SIG-M5 treated with dmso at 0.1 percent for 504 hours (cell line): ENCODE measurements at regions not wholly inside any gene's neighbourhood (a gene's known extent, or its start where the extent isn't known, plus 50 kb on each side); places are given as distances from the start of the nearest gene placed in this dataset.
"Not testable (repeated sequence)": the region's sequence is repeated elsewhere in the genome, so short reads cannot be mapped to it uniquely, and the experiment has no call there.

Experiments used
- DNase-seq: peaks from one replicate; lab custom pipeline; 2025; ENCODE audit not compliant: unreplicated experiment; lab: John Stamatoyannopoulos, UW

GRCh38 chr3:192968901-192969300 is 51.2 kb upstream of the MB21D2 start:
- not testable (repeated sequence) for DNase-seq

- DNase-seq: no peak
These were observed 63.0 kb upstream of the MB21D2 start for GRCh38 chr3:192980632-192981031.

DNA sequence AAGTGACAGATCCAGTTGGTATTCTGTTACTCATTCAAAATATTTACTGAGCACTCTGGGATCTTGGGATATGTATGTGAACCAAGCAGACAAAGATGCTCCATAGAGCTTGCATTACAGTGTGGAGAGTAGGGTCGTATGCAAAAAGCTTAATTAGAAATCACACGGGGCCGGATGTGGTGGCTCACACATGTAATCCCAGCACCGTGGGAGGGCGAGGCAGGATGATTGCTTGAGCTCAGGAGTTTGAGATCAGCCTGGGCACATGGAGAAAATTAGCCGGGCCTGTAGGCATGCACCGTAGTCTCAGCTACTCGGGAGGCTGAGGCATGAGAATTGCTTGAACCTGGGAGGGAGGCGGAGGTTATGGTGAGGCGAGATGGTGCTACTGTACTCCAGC is 68.7 kb upstream of the MB21D2 start:
- DNase-seq: no peak

GRCh38 chr3:192991356-192991755 is 73.7 kb upstream of the MB21D2 start:
- DNase-seq: no peak

- DNase-seq: no peak
These were observed 74.7 kb upstream of the MB21D2 start for GRCh38 chr3:192992361-192992760.

DNA sequence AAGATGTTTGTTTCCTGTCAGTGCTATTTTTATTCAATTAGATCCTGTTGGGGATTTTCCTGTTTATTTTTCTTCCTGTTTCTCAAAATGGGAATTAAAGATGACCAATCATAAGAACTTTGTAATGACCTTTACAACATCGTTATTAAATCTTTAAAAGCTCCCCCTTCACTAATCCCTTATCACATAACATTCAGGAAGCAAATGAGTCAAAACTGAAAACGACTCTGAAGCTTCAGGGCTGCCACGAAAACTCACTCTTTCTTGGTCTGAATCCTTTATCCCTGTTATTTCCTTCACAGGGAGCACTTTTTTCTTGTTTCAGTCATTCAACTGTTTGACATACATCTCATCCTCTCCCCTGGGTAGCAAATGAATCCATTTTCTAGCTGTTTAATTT is 75.8 kb upstream of the MB21D2 start:
- DNase-seq: no peak

DNA sequence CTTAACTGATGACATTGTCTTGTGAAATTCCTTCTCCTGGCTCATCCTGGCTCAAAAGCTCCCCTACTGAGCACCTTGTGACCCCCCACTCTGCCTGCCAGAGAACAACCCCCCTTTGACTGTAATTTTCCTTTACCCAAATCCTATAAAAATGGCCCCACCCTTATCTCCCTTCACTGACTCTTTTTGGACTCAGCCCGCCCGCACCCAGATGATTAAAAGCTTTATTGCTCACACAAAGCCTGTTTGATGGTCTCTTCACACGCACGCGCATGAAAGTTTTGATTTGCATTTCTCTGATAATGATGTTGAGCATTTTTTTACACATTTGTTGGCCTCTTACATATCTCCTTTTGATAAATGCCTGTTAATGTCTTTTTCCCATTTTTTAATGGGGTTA is 83.5 kb upstream of the MB21D2 start:
- DNase-seq: not testable (repeated sequence)

DNA sequence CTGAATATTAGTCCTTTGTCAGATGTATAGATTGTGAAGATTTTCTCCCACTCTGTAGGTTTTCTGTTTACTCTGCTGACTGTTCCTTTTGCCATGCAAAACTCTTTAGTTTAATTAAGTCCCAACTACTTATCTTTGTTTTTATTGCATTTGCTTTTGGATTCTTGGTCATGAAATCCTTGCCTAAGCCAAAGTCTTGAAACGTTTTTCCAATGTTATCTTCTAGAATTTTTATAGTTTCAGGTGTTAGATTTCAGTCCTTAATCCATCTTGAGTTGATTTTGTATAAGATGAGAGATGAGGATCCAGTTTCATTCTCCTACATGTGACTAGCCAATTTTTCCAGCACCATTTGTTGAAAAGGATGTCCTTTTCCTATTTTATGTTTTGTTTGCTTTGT is 86.0 kb upstream of the MB21D2 start:
- DNase-seq: not testable (repeated sequence)

GRCh38 chr3:193008654-193009053 is 91.0 kb upstream of the MB21D2 start:
- no peak for DNase-seq

GRCh38 chr3:193010191-193010590 is 92.5 kb upstream of the MB21D2 start:
- DNase-seq: no peak

GRCh38 chr3:193011958-193012357 is 94.3 kb upstream of the MB21D2 start:
- no peak for DNase-seq

DNA sequence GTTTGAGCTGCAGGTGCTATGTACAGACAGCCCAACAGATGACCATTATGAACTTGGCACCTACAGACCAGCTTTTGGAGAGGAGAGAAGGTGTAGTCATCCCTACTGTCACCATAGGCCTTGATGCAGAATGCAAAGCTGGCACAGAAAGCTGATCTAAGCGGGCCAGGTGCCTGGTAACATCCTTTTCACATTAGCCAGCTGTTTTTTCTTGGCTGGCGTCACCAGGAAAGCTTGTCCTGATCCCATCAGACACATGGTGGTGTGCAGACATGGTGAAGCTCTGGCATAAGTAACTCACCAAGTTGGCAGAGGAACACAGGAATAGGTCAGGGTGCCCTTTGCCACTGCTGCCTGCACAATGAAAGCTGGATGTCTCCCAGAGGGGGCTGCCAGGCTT is 97.2 kb upstream of the MB21D2 start:
- DNase-seq: no peak

DNA sequence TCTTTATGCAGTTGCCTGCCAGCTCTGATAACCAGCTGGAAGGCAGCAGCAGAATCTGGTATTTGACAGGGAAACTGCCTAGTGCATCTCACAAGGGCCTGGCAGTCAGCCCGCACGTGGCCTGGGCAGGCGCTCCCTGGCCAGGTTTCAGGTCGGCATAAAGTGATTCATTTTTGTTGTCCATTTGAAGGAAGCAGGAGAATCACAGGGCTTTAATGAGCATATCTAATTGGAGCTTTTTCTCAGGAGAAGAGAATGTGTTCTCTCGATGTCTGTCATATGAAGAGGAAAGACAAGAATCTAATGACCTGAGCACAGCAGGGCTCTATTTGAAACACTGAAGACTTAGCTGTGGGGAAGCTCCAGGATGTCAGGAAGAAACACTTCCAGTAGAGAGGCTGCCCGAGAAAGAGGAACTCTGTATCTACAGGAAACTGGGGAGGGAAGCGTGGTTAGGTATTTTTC is 98.8 kb upstream of the MB21D2 start:
- no peak for DNase-seq

- DNase-seq: no peak
These were observed 103.9 kb upstream of the MB21D2 start for GRCh38 chr3:193021506-193022010.

DNA sequence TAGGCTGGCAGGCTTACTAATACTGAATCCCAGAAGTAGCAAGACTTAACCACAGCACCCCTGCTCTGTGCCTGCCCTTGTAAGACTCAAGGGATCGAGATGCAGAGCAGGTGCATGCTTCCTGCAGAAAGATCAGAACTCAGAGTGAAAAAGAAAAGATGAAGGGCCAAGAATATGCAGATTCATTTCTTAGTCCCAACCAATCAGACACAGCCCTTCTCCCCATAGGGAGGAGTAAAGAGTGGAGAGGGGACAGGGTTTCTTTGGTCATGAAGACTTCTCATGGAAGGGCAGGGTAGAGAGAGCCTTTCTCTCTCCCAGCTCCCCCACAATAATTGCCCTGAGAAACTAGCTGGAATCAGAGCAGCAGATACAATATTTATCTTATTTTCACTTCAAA is 105.6 kb upstream of the MB21D2 start:
- DNase-seq: no peak

DNA sequence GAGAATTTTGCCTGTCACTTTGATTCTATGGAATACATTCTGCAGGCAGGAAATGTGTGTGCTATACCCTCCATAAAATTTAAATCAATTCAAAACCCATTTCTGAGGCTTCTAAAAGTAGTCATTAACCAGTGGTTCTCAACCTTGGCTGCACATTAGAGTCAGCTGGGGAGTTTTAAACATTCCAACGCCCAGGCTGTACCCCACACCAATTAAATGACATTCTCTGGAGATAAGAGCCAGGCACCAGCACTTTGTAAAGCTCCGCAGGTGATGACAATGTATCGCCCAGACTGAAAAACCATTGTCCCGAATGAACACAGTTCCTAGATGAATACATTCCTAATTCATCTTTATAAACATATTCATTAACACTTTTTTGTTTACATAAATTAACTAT is 110.6 kb upstream of the MB21D2 start:
- DNase-seq: no peak

DNA sequence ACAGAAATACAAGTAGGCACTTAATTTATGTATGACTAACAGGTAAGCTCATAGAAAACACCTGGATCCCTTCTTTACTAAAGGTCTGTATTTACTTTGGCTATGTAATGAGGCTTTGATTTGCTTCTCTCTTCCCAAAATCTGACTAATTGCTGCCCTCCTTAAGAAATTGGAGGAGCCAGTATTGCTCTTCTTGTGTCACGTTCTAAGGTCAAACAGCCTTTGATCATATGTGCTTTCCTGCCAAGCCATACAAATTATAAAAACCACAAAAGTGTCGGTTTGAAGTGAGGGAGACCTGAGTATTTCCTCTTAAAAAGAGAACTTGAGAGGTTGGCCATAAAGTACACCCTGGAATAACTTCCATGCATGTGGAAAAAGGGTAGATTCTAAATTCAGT is 112.1 kb upstream of the MB21D2 start:
- no peak for DNase-seq

- no peak for DNase-seq
These were observed 112.6 kb upstream of the MB21D2 start for GRCh38 chr3:193030276-193030675.

DNA sequence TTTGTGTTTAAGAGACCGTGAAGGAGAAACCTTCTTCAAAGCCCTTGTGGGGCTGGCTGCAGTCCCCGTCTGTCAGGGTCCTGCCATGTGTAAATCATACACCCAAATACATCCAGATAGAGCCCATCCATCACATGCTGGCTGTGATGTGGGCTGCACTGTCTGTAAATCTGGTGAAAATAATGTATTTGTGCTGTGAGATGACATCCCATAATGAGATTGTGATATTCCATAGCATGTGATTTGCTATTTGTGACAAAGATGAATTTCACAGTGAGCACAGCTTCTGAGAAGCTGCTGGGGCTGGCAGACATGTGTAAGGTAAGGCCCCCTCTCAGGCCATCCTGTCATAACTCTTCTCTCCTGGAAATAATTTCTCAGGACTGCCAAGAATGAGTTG is 114.3 kb upstream of the MB21D2 start:
- no peak for DNase-seq

DNA sequence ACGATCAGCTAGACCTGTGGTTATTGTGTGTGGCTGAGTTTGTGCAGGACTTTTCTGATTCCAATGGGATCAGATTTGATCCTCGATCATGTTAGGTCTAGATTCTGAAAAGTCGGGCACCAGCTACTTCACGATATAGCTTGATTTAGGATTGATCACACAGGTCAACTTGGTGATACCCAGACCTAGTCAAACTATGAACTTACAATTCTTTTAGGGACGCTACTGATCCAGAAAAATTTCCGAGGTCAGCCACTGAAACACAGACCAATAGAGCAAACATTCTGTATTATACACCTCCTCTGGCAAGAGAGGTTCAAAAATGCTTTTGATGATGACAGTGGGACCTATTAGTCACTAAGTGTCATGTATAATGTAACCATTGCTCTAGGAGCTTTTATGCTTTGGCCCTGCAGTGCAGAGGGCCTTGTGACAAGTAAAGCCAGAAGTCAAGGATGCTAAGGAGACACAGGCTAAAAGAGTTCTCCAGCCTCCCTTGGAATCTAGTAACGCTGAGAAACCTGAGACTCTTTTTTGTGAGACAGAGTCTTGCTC is 115.6 kb upstream of the MB21D2 start:
- no peak for DNase-seq

DNA sequence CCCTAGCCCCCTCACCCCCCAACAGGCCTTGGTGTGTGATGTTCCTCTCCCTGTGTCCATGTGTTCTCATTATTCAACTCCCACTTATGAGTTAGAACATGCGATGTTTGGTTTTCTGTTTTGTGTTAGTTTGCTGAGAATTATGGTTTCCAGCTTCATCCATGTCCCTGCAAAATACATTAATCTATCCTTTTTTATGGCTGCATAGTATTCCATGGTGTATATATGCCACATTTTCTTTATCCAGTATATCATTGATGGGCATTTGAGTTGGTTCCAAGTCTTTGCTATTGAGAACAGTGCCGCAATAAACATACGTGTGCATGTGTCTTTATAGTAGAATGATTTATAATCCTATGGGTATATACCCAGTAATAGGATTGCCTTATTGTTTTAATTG is 120.2 kb upstream of the MB21D2 start:
- not testable (repeated sequence) for DNase-seq

DNA sequence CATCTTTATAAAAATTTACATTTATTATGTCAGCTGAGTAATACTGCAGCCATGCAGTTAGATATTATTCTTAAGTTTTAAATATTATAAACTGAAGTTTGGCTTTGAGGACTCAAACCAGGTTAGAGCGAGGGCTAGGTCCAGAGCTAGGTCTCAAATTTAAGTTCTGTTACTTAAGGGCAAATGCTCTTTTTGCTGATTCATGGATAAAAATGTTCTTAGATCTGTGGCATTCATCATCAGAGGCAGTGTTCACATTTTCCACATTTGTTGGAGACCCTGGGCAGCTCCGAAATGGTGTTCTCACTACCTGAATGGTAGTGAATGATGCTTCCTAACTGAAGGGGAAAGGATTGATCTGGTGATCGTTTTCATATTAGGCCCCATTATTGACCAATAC is 121.4 kb upstream of the MB21D2 start:
- DNase-seq: no peak
